ENCODE measurements at regions not wholly inside any gene's neighbourhood (a gene's known extent, or its start where the extent isn't known, plus 50 kb on each side); places are given as distances from the start of the nearest gene placed in this dataset.
"Not testable (repeated sequence)": the region's sequence is repeated elsewhere in the genome, so short reads cannot be mapped to it uniquely, and the experiment has no call there.

DNA sequence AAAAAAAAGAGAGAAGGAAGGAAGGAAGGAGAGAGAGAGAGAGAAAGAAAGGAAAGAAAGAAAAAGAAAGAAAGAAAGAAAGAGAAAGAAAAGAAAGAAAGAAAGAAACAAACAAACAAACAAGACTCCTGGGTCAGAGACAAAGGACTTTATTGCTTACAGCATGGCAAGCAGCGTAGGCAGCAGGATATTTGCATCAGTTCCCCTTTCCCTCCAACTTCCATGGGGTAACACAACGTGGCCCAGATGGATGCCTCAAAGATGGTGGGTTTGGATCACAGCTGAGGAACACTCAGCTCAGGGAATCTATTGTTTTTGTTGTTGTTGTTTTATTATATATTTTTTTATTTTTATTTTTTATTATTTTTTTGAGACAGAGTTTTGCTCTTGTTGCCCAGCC is 128.5 kb upstream of the VKORC1L1 start:
- no peak for DNase-seq (ENCODE audit: low read depth)

DNA sequence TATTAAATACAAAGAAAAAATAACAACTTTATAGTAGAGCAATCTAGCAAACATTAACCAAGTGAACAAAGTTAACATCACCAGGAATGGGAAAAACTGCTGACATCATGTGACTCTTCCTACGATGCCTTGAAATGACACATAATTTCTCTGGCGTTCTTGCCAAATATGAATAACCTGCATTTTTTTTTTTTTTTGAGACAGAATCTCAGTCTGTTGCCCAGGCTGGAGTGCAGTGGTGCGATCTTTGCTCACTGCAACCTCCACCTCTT is 126.5 kb upstream of the VKORC1L1 start:
- DNase-seq (ENCODE audit: low read depth), result no peak

DNA sequence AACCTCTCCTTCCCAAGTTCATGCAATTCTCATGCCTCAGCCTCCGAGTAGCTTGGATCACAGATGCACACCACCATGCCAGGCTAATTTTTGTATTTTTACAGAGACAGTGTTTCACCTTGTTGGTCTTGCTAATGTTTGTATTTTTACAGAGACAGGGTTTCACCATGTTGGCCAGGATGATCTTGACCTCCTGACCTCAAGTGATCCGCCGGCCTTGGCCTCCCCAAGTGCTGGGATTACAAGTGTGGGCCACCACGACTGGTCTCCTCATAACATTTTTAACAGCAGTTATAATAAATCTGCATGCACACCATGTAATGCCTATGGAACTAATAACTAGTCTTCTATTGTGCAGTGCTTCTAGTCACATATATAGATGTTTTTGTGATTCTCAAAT is 123.8 kb upstream of the VKORC1L1 start:
- DNase-seq (ENCODE audit: low read depth), result no peak

DNA sequence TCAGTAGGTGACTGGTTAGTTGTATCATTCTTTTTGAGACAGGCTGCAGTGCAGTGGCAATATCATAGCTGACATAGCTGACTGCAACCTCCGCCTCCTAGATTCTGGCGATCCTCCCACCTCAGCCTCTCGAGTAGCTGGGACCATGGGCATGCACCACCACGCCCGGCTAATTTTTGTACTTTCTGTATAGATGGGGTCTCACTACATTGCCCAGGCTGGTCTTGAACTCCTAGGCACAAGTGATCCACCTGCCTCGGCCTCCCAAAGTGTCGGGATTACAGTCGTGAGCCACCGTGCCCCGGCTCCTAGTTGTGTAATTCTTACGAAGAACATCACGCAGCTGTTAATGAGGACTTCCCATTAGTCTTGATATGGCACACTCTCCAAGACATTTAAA is 123.4 kb upstream of the VKORC1L1 start:
- no peak for DNase-seq (ENCODE audit: low read depth)

DNA sequence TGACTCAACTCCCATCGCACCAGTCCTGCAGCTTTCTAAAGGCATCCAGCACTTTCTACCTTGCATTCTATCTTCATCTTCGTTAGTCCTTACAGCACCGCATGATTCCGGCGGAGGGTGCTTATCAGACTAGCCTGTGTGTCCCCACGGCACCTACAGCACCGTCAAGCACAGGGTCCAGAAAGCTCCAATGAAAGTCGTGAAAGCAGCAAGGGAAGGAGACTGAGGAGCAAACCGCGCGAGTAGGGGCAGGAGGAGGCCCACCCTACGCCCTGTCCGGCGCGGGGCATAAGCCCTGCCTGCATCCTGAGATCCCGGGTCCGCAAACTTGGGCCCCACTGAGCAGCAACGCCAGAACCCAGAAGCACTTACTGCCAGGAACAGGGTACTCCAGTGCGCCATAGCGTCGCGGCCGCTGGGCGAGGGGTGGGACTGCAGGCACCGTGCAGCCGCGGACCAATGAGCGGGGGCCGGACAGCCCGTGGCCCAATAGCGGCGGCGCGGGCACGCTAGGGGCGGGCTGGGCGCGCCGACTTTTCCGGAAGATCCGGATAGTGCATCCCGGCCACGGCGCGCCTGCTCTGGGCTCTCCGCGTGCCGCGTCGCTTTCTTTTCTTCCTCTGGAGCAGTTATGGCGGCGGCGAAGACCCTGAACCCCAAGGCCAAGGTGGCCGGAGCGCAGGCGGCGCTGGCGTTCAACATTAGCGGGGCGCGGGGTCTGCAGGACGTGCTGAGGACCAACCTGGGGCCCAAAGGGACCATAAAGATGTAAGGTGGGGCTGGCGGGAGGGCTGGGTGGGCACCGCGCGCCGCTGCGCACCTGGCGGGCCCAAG is 122.1 kb upstream of the VKORC1L1 start:
- DNase-seq (ENCODE audit: low read depth), result peak; percentile 79

DNA sequence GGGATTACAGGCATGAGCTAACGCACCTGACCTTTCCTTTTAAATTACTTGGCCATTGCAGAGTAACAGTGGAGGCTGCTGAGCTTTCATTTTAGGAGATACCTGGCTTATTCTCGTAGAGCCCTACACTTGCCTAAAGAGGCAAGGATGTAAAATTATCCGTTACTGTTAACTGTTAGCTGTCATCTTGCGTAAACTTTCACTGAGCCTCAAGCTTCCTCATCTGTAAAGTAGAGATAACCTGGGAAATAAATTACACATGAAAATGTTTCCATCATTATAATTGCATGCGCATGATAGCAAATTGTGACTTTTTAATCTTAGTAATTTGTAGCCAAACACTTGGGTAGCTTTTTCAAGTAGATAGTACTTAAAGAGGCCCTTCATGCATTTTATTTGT is 118.8 kb upstream of the VKORC1L1 start:
- not testable (repeated sequence) for DNase-seq (ENCODE audit: low read depth)

DNA sequence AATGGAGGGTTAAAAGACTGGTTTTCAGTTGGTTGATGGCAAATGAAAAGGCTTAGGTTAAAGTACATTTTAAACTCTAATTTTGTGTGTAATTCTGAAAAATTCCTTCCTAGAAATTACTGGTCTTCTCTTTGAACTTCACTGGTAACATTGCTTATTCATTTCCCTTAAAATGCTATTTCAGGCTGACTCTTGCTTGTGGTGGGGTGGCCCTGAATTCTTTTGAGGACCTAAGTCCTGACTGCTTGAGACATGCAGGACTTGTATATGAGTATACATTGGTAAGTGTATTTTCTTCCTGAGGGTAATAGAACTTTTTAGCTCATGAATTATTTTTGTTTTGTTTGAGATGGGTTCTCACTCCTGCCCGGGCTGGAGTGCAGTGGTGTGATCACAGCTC is 113.9 kb upstream of the VKORC1L1 start:
- not testable (repeated sequence) for DNase-seq (ENCODE audit: low read depth)

DNA sequence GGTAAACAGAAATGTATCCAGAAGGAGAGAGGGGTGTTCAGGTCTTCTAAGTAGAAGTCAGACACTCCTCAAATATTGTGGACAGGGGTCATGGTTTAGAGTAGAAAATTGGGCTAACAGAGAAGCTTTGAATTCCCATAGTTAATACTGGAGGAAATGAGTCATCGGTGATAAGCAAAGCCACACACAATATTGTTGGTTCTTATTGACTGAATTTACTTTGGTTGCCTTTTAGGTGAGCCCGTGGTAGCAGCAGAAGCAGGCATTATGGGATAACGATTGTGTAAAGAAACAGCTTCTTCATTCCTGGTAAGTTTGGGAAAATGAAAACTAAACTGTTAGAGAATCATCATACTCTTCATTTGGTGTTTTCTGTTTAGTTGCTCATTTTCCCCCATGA is 110.2 kb upstream of the VKORC1L1 start:
- DNase-seq (ENCODE audit: low read depth), result not testable (repeated sequence)

DNA sequence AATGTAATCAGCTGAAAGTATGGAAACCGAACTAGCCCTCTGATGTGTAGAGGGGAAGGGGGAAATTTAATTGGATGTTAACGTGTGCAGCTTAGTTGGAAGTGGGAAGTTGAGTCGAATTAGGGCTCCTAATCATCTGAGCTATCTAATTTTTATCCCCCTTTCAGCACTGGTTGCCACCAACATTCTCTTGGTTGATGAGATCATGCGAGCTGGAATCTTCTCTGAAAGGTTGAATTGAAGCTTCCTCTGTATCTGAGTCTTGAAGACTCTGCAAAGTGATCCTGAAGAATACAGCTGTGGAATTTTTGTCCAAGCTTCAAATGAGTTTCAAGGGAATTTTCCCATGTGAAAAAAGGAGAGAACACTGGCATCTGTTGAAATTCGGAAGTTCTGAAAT is 109.8 kb upstream of the VKORC1L1 start:
- DNase-seq (ENCODE audit: low read depth), result not testable (repeated sequence)

DNA sequence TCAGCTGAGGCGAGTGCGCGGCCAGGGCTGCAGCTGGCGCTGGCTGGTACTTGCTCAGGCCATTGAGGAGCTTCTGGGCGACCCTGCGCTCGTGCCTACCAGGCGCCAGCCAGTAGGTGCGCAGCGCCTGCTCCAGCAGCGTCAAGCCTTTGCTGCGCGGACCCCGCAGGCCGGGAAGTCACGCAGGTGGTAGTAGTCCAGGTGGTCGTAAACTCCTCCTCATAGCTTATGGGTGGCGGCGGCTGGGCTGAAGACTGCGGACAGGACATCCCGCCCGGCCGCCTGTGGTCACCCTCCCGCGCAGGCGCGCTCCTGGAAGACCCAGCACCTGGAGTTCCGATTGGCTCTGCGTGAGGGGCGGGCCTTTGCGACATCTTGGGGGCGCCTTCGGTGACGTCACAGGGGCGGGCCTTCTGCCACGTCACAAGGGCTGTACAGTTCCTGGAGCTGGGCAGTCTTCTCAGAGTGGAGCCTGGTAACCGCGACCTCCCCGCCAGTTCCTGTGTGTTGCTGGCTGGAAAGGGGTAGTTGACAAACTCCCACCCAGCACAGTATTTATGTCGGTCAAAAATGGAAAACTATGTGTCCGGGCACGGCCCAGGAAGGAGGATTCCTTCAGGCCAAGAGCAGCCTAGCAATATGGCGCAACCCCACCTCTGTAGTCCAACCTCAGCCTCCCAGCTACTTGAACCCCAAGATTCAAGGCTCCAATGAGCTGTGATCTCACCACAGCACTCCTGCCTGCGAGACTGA is 102.2 kb upstream of the VKORC1L1 start:
- DNase-seq (ENCODE audit: low read depth), result peak; percentile 86

DNA sequence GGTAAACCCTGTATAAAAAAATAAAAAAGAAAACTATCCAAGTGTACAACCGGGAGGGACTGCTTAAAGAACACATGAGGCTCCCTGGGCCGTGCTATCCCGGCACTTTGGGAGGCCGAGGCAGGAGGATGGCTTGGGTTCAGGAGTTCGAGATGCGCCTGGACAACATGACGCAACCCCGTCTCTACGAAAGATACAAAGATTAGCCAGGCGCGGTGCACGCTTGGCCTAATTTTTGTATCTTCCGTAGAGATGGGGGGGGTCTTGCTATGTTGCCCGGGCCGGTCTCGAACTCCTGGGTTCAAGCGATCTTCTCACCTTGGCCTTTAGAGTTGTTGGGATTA is 101.7 kb upstream of the VKORC1L1 start:
- not testable (repeated sequence) for DNase-seq (ENCODE audit: low read depth)

DNA sequence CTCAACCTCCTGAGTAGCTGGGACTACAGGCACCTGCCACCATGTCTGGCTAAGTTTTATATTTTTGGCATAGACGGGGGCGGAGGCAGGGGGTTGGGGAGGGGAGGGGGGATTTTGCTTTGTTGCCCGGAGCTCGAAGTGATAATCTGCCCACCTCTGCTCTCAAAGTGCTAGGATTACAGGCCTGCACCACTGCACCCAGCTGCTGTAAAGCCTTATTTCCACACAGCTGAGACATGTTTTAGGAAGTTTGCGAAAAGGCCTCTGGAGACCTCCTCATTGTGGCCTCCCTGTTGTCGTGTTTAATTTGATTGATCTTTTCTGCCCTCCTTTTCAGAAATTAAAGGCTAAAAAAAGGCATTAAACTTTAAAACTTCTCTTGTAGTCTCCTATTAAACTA is 96.2 kb upstream of the VKORC1L1 start:
- DNase-seq (ENCODE audit: low read depth), result not testable (repeated sequence)

DNA sequence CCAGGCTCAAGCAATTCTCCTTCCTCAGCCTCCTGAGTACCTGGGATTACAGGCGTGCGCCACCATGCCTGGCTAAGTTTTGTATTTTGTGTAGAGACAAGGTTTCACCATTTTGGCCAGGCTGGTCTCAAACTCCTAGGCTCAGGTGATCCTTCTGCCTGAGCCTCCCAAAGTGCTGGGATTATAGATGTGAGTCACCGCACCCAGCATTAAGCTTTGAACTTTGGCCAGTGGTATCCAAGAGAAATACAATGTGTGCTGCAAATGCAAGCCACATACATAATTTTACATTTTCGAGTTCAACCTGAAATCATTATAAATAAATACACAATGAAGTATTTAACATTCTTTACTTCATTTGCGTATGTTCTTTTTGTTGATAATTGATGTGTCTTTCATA is 82.9 kb upstream of the VKORC1L1 start:
- DNase-seq (ENCODE audit: low read depth), result not testable (repeated sequence)

DNA sequence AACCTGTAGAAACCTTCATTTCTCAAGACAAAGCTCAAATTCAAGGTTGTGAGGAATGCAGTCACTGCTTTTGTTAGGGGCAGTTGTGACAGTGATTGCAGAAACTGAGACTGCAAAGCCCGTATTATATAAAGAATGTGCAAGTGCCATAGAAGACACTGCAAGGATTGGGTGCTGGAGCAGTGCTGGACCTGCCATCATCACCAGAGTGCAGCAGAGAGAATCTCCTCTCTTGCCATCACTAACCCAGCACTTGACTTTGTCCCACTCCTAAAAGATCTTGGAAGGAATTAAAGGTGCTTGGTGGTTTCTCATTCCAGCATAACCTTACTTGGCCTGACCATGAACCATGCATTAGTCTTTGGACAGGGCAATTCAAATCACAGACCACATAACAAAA is 81.1 kb upstream of the VKORC1L1 start:
- DNase-seq (ENCODE audit: low read depth), result not testable (repeated sequence)

DNA sequence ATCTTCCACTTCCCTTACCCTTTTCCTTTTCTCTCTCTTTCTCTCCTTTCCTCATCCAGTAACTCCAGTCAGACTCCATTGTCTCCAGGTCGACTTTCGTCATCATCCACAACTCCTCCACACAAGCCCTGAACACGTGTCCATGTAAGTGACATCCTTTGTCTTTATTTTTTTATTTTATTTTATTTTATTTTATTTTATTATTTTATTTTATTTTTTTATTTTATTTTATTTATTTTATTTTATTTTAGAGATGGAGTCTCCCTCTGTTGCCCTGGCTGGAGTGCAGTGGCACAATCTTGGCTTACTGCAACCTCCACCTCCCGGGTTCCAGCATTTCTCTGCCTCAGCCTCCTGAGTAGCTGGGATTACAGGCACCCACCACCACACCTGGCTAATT is 80.1 kb upstream of the VKORC1L1 start:
- not testable (repeated sequence) for DNase-seq (ENCODE audit: low read depth)

DNA sequence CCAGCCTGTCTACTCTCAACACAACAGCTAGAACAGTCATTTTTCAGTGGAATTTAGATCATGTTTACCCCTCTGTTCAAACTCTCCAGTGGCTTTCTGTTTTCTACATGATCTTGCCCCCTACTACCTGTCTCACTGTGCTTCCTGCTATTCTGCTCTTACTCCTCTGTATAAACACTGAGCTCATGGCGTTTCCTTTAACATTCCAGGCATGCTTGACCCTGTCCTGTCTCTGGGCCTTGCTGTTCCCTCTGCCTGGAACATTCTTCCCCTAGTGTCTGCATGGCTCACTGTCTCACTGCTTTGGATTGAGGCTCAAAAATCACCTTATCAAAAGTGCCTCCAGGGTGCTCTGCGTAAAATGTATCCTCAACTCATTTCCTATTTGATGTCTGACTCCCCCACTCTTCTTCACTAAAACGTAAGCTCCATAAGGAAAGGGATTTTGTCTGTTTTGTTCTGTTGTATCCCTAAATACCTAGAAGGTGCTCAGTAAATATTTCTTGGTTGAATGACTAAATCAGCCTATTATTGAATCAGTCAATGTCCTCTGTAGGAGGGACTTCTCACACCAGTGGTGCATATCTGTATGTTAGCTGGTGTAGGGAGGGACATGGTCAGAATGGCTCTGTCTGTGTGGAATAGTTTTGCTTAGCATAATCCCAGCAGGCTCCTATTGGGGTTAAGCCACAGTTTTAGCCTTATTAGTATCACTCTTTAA is 78.0 kb upstream of the VKORC1L1 start:
- not testable (repeated sequence) for DNase-seq (ENCODE audit: low read depth)

DNA sequence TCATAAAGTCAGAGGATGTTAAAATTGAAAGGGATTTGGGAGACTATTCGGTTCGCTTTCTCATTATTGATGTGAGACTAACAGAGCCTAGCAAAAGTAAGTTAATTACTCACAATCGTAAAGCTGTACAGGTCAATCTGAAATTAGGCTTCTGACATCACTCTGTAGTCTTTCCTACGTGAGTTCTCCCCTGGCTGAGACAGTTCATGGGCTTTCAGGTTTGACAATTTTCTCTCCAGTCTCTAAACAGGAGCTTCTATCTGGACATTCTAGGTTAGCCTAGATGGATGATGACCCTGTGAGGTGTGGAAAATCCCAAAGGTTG is 77.5 kb upstream of the VKORC1L1 start:
- not testable (repeated sequence) for DNase-seq (ENCODE audit: low read depth)

DNA sequence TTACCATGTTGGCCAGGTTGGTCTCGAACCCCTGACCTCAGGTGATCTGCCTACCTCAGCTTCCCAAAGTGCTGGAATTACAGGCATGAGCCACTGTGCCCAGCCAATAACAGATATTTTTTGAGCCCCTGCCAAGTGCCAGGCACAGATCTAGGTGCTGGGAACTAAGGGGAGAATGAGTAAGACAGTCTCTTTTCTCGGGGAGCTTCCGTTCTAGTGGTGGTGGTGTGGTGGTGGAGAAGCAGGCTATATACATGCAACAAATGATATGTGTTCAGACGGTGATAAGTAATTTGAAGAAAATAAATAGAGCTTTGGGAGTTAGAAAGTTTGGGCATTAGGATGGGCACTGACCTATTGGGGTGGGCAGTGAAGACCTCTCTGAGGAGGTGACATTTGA is 76.7 kb upstream of the VKORC1L1 start:
- DNase-seq (ENCODE audit: low read depth), result no peak

DNA sequence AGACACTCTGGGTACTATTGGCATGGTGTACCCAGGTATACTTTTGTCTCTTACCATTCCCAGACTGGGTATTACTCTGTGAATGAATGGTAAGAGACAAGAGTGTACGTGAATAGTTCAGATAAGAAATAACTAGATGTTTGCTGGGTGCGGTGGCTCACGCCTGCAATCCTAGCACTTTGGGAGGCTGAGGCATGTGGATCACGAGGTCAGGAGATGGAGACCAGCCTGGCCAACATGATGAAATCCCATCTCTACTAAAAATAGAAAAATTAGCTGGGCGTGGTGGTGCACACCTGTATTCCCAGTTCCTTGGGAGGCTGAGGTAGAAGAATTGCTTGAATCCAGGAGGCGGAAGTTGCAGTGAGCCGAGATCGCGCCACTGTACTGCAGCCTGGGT is 75.8 kb upstream of the VKORC1L1 start:
- not testable (repeated sequence) for DNase-seq (ENCODE audit: low read depth)

DNA sequence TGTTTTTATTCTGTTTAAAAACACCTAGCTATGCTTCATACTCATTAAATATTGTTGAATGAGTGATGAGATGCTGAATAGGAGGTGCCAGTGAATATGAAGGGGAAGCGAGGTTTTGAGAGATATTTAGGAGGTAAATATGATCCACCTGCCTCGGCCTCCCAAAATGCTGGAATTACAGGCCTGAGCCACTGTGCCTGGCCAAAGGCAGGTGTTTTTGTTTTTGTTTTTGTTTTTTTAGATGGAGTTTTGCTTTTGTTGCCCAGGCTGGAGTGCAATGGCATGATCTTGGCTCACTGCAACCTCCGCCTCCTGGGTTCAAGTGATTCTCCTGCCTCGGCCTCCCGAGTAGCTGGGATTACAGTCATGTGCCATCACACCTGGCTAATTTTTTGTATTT is 75.3 kb upstream of the VKORC1L1 start:
- not testable (repeated sequence) for DNase-seq (ENCODE audit: low read depth)

DNA sequence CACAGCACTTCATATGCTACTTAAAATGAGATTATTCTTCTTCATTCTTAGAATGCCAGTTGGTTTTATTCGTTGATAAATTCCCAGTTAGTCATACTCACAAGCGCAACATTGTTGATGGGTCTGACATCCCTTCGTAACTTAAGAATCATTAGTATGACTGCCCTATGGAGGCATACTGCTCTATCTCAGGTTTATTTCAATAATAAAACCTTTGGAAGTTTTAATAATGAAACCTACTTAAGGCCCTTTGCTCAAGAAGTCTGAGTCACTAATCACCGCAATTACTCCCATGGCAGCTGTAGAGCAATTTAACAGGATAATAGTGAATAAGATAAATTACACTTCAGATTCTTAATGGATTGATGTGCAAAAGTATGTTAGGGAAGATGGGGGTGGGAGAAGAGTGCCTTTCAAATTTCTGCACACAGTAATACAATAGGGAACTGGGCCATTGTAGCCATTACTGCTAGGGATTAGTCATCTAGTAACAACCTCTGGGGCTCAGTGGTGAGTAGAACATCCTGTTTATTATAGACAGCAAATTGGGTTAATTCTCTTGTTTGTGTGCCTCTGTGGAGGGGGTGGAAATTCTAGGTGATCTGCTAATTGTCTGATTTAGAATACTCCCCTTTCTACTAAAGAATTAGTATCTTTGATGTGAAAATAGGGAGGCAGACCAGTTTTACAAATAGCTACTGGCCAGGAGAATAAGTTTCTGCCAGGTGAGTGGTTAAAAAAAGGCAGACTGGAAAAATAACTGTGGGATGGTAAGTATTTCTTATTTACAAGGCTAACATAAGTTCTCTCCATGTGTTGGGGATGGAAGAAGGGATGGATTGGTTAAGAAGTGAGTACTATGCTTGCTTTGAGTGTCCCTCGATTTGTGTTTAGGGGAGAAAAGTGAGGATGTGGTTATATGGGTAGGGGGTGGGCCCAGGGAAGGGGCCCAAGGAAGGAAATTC is 74.5 kb upstream of the VKORC1L1 start:
- DNase-seq (ENCODE audit: low read depth), result no peak

DNA sequence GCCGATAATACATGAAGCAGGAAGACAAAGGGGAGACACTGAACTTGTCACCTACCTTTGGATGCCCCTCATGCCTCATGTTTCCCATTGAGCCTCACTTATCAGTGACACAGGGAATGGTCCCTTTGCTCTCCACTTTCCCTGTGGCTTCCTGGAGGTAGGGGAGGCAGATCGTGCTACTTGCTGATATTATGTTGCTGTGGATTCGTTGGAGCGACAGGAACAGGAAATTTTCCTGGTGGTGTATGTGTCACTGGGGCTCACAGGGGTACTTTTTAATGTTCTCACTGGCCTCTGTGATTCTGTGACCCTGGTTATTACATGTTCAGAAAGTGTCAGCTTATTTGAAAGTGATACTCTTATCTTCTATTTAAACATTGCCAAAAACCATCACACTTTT is 72.7 kb upstream of the VKORC1L1 start:
- DNase-seq (ENCODE audit: low read depth), result not testable (repeated sequence)

Data from T-helper 22 cell (primary cell).